Caki2 (cell line): ENCODE measurements at regions not wholly inside any gene's neighbourhood (a gene's known extent, or its start where the extent isn't known, plus 50 kb on each side); places are given as distances from the start of the nearest gene placed in this dataset.

Source experiments
- DNase-seq: peaks from one replicate; pipeline ENCODE4 v3.0.0-alpha.2; 2015; ENCODE audit warnings: low read depth
- in situ Hi-C: cut with HindIII; loops from 2 replicates; pipeline ENCODE4 v1.10.0; 2016; ENCODE audit warnings: low sequenced_read_pairs, low pct_unique_long_range_greater_than_20kb, mixed read lengths

DNA sequence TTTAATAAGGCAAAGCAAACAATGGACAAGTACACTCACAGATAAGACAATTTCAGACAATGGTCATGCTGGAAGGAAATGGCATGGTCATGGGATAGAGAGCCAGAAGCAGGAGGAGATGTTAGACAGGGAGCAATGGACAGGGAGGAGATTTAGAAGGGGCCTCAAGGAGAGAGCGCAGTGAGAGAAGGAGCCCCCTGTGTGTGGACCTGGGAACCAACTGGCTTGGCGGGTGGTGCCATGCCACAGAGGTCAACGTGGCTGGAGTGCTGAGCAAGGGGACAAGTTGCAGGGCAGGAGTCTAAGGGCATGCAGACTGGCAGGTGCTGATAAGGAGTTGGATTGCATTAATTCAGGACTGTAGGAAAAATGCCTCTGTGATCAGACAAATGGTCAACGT lies 75.3 kb upstream of the UQCRFS1 start:
- in situ Hi-C loops, result loop anchor here (10.0 kb wide), 1 partner anchor 103 kb away; no protein-coding TSS in a partner anchor

DNA sequence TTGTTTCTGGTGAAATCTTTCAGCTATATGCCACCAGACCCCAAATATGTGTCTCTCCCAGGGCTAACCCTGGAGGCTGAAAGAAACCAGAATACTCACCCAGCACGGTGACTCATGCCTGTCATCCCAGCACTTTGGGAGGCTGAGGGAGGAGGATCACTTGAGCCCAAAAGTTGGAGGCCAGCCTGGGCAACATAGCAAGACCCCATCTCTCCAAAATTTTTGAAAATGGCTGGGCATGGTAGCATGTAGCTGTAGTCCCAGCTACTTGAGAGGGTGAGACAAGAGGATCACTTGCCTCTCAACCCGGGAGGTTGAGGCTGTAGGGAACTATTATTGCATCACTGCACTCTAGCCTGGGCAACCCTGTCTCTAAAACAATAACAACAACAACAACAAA lies 76.1 kb upstream of the UQCRFS1 start:
- no peak for DNase-seq
- in situ Hi-C loops, result loop anchor here (10.0 kb wide), 1 partner anchor 104 kb away; no protein-coding TSS in a partner anchor

More for the DNA sequence above, 75.3 kb upstream of the UQCRFS1 start:
- no peak for DNase-seq

DNA sequence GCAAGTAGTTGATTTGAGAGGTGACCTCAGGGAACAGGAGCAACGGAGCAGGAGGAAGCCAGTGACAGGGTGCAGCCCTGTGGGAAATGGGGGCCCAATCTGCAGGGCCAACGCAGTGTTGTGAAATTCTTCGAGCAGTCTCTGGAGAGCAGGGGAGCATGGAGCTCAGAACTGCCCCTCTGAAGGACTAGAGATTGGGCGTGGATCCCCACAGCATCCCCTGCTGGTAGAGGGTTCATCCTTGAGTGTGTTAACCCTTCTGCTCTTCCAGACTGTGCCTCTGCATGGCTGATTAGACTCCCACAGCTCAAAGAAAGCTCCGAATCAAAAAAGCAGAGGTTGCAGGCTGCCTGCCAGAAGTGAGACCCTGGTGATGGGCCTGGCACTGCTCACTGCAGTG lies 77.9 kb upstream of the UQCRFS1 start:
- in situ Hi-C loops, result no loop called here
- DNase-seq, result no peak

DNA sequence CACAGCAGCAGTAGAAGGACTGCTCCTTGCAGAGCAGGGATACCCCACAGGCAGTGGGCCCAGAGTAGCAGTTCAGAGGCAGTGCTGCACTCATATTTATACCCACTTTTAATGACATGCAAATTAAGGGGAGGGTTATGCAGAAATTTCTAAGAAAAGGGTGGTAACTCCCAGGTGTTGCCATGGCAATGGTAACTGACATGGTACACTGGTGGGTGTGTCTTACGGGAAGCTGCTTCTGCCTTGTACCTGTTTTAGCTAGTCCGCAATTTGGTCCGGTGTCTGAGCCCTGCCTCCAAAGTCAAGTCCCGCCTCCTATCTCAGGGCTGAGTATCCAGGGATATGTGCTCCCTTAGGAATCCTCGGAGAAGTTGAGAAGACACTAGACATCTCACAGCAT lies 79.2 kb upstream of the UQCRFS1 start:
- in situ Hi-C loops, result no loop called here

DNA sequence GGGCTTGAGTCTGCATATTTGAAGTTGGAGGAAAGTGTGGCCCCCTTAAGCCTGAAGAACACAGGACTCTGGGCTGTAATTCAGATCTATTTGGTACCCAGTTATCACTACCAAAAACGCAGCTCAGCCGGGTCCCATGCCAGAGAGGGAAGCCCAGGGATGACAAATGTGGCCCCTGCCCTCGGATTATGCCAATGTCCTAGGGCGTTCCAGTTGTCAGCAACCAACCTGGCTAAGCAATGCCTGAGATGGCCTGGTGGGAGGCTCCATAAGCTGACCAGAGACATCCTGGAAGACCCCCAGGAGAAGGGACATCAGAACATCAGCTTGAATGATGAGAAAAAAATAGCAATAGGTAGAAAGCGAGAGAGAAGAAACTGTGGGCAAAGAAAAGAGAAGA lies 79.6 kb upstream of the UQCRFS1 start:
- no peak for DNase-seq
- in situ Hi-C loops, result no loop called here

More for the DNA sequence above, 79.2 kb upstream of the UQCRFS1 start:
- no peak for DNase-seq

DNA sequence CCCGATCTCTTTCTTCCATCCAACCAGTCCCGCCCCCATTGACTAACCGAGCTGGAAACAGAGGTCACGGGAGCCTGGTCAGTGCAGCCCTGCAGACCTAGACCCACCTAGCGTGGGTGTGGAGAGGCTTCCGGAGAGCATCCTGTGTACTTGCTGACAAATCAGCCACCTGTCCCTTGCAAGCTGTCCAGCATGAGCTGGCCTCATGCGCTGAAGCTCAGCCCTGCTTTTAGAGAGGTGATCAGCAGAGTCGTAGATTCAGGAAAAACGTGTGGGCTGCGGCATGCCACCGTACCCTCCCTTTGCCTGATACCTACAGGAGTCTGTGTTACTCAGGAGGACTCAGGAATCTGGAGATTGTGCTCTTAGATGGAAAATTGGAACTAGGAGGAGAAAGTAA lies 80.3 kb upstream of the UQCRFS1 start:
- in situ Hi-C loops, result no loop called here
- DNase-seq, result no peak

DNA sequence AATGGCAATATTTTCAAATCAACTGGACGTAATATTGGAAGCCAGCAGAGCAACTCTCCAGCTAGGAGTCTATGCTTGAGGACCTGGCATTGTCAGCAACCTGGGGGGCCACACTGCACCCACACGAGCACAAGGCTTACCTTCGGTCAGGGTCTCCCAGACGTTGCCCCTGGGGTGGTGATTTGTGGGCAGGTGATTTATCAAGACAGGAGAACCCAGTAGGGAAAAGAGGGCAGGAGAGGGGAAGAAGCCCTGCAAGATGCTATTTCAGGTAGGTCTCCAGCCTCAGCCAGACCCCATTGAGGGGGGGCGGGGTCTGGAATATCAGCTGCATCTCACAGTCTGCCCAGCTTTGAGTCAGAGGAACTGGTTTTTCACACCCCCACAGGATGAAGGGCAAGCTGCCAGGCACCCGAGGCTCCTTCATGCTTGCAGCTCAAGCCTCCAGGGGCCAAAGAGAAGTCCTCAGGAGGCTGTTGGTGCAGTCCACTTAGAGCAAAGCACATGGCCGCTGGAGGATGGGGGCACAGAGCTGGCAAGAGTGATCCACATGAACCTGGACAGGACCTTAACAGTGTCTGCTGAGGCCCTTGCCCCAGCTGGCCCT lies 80.9 kb upstream of the UQCRFS1 start:
- no peak for DNase-seq
- in situ Hi-C loops, result no loop called here

DNA sequence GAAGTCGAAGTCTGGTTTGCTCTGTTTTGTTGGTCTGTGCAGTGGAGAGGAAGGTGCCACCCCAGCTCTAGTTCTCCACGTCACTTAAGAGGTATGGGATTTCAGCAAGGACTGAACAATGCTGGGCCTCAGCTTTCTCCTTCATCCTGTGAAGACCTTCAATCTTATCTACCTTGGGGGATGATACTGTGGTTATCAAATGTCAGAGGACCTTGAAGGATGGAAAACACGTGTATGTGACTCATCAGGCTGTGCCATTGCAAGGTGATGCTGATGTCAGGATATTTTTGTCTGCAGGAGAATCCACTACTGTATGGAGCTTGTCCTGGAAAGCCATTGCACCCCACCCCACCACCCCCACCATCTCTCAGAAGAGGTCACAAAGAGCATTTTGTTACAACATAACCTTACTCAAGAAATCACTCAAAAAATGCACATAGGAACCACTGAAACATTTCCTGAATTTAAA lies 81.4 kb upstream of the UQCRFS1 start:
- DNase-seq, result peak; percentile 64
- in situ Hi-C loops, result no loop called here

DNA sequence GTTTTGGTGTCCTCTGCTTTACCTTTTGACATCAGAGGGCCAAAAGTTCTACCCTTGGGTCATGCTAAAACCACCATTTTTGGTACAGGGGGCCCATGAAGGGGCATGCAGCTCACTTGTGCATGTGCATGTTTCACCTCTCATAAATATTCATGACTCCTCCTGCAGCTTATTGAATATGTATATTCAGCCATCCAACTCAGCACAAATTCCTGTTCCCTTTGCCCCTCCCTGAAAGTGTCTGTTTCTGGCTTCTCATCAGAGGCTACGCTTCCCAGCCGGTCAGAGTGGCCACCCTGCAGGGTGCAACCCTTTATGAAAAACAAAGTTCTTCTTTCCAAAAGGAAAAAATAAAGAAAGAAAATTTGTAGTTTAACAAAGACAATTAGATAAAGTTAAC lies 82.3 kb upstream of the UQCRFS1 start:
- in situ Hi-C loops, result no loop called here
- DNase-seq, result no peak

DNA sequence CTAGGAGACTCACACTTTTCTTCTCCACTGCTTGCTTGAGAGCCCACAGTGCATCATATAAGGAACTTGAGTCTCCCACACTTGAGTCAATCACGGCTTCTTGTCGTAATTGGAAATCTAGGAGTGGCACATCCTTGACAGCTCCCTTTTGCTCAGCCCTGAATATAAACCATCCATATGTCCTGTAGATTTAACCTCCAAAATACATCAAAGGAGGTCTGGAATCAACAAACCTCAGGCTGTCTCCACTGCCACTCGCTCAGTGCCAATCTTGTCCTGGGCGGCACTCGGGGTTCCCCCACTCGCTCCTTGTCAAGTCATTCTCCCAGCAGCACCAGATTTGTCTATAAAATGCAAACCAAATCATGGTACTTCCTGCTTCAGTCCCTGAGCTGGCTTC lies 84.4 kb upstream of the UQCRFS1 start:
- in situ Hi-C loops, result no loop called here
- no peak for DNase-seq

DNA sequence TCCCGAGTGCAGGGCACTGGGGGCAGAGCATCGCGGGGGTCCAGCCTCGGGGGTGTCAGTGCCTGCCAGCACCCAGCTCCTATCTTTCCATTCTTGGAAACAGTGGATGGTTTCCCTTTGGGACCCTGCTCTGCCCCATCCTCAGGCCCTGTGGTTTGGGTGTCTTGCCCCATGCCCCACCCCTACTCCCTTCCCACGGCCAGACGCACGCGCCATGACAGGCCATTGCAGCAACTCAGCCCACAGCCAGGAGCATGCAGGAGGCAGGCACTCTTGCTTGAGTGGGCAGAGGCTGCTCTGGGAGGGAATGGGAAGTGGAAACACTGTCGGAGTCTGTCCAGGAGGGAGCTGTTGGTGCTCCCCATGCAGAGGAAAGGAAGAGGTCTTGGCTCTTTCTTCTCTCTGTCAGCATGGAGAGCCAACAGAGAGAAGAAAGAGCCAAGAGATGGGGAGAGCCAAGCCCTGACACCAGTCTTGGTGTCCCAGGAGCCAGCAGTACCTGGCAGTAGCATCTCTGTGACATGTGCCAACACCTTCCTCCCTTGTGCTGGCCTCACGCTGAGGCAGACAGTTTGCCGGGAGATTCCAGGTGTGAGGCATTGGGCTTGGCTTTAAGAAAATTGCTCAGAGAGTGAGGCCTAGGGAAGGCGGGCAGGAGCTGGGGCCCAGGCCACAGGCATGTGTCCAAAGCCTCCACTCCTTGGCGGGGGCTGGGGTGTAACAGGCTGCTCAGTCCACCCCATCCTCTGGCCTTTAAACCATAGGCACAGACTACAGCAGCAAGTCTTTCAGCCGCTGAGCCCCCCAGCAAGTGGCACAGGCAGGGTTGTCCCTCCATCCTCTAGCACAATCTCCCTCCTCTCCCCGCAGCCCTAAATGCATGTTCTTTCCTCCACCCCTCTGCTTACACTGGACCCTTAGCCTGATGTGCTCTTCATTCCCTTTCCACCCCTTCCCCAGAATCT lies 86.7 kb upstream of the UQCRFS1 start:
- DNase-seq, result no peak
- in situ Hi-C loops, result no loop called here

DNA sequence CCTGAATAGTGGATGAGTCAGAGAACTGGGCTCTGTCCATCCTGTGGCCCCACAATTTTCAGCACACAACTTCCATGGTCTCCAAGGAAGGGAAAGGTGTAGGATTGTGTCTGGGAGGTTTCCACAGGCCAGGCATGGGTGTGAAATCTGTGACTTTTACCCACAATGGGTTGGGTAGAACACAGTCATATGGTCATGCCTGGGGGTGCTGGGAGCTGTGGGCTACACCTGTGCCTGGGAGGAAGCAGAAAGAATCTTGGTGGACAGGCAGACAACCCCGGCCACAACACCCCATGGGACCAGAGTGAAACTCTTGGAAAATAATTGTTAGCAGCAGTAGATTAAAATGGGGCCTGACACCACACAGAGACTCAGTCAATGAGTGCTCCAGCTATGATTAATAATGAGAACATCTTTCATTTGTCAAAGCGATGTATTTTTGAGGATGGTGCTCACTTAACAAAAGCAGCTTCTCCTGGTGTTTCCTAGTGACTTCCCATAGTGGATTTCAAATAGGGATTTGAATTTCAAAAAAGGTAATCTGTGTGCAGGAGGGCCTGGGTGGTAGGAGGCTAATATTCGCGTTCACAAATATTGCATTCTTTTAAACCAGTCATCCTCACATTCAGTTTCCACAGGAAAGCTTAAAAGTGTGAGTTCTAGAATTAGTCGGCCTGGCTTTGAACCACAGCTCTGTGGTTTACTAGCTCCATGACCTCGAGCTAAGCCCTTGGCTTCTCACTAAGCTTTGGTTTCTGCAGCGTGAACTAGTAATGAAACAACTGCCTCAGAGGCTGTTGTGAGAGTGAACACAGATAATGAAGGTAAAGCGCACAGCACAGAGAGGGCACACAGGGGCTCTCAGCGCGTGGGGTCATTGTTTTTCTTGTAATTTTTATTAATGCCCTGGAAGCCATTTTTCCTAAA lies 89.3 kb upstream of the UQCRFS1 start:
- no peak for DNase-seq
- in situ Hi-C loops, result no loop called here

DNA sequence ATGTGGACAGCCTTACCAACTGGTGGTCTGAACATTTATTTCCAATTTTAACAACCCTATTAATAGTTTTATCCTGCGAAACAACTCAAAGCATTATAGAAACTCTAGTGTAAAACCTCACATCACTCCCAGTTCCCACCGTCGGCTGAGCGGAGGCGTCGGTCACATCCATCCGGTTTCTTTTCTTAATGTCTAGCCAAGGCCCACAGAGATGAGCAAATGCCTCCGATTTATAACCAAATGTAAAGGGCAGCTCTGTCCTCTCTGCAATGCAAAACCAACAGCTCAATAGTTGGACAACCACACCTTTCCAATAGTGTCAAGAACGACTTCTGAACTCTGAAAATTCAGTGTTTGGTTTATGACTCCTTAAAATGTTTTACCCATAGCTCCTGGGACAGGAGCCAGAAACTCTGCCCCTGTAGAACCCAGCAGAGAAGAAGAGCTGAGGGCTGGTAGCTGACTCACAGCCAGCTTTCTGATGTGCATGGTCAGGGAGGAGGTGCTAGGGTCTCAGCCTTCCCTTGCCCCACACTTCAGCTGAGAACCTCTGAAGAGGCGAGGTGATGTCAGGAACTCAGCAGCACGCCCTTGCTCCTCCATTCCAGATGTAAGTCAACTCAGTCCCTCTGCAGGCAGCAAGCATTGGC lies 90.2 kb upstream of the UQCRFS1 start:
- DNase-seq, result no peak

DNA sequence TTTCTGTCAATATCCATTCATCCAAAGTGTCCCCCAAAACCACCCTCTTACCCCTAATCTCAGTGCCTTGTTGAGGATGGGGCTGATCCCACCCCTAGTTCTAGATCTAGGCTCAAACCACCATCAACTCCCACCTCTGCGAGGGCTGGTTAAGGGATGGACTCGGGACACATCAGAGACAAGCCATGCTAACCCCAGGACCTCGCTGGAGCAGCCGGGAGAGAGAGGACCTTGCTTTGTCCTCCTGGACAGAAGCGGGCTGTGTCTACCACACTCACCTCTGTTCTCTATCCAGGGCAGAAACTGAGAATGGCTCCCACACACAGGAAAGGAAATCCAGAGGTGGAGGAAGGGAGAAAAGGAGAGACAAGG lies 90.8 kb upstream of the UQCRFS1 start:
- in situ Hi-C loops, result no loop called here
- no peak for DNase-seq

More for the DNA sequence above, 90.2 kb upstream of the UQCRFS1 start:
- in situ Hi-C loops, result no loop called here

DNA sequence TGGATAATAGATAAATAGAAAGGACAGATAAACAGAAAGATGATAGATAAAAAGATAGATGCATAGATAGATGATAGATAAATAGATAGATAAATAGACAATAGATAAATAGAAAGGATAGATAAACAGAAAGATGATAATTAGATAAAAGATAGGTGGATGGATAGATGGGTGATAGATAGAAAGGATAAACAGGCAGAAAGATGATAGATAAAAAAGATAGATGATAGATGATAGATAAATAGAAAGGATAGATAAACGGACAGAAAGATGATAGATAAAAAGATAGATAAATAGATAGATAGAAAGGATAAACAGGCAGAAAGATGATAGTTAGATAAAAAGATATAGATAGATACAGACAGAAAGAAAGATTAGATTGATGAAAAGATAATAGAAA lies 92.3 kb upstream of the UQCRFS1 start:
- no peak for DNase-seq
- in situ Hi-C loops, result no loop called here

DNA sequence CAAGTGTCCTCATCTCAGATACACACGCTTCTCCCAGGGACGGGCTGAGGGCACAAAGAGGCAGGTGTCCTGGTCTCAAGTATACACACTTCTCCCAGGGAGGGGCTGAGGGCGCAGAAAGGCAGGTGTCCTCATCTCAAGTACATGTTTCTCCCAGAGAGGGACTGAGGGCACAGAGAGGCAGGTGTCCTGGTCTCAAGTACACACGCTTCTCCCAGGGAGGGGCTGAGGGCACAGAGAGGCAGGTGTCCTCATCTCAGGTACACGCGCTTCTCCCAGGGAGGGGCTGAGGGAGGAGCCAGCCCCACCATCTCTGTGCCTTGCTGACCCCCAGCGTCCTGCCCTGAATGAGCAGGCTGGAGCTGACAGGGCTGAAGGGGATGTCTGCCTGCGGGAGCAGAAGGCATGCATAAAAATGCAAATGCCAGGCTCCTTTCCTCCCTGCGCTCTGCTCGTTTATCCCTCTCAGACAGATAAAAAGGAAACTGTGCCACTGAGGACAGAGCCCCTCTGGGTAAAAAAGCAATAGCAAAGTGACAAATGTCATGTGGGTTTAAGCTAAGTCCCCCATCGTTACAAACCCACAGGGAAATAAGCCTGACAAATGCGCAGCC lies 96.1 kb upstream of the UQCRFS1 start:
- in situ Hi-C loops, result no loop called here
- DNase-seq, result no peak

DNA sequence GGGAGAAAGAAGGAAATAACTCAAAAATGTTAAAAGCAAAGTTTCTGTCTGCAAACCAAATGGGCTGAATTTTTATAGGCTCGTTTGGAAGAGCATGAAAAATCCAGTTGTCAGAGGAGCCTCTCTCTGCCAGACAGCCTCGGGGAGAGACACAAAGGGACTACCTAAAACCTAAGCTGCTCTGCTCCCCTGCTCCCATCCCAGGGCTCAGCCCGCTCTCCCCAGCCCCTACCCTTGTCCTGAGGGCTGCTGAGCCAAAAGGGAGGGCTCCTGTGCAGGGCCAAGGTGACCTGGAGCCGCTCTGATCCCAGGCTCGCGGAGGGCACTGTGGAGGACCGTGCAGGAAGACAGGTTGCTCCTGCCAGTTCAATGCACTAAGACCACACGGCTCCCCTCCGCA lies 96.7 kb upstream of the UQCRFS1 start:
- DNase-seq, result no peak
- in situ Hi-C loops, result no loop called here
